K562 (cell line): ENCODE measurements at regions not wholly inside any gene's neighbourhood (a gene's known extent, or its start where the extent isn't known, plus 50 kb on each side); places are given as distances from the start of the nearest gene placed in this dataset.

Source experiments
- BCOR ChIP-seq: fragments of 450-650 bp; IDR thresholded peaks from 2 replicates; pipeline ENCODE4 v1.6.1; 2016
- CTBP1 ChIP-seq: fragments of 450-650 bp; IDR thresholded peaks from 2 replicates; pipeline ENCODE4 v1.6.1; 2016; ENCODE audit warnings: borderline replicate concordance
- NR1H2 ChIP-seq: sonication (generic); formaldehyde crosslinking; IDR thresholded peaks from 2 replicates; pipeline ENCODE4 v1.4.0; 2020; ENCODE audit warnings: mild to moderate bottlenecking, missing genetic modification reagents
- NR2C2 ChIP-seq, 2 experiments: fragments of 200-800 bp in 1 of 2; sonication (Bioruptor generic) in 1 of 2; sonication (generic) in 1 of 2; formaldehyde crosslinking in 1 of 2; IDR thresholded peaks; 2 replicates each; pipeline versions ENCODE4 v1.6.1 to v1.8.0; 2016 to 2022; ENCODE audit warnings: mild to moderate bottlenecking in 1 of 2, missing compliant biosample characterization in 1 of 2, missing genetic modification characterization in 1 of 2, missing genetic modification reagents in 1 of 2
- POLR3A ChIP-seq: IDR thresholded peaks from 2 replicates; pipeline ENCODE4 v1.6.1; 2011; ENCODE audit warnings: borderline replicate concordance, mild to moderate bottlenecking, moderate library complexity; ENCODE audit not compliant: insufficient read length, insufficient read depth; ENCODE audit errors: extremely low read depth
- RBBP5 ChIP-seq: fragments of 200-600 bp; sonication (generic); IDR thresholded peaks from 2 replicates; pipeline ENCODE4 v1.6.1; 2012; ENCODE audit warnings: borderline replicate concordance, mild to moderate bottlenecking, low read length, control low read depth, inconsistent platforms; ENCODE audit not compliant: insufficient read depth, poor library complexity, severe bottlenecking
- SMARCB1 ChIP-seq: IDR thresholded peaks from 2 replicates; pipeline ENCODE4 v1.6.1; 2011; ENCODE audit warnings: improper control_type of control experiment, low read depth; ENCODE audit not compliant: insufficient read length
- STAT6 ChIP-seq: sonication (generic); formaldehyde crosslinking; IDR thresholded peaks from 2 replicates; pipeline ENCODE4 v1.8.1; 2023; ENCODE audit warnings: mild to moderate bottlenecking, missing genetic modification reagents
- TBP ChIP-seq: optimal IDR thresholded peaks from 2 replicates; pipeline ENCODE3; 2011; ENCODE audit warnings: low read depth, low read length, improper control_type of control experiment
- YBX1 ChIP-seq: fragments of 450-650 bp; IDR thresholded peaks from 2 replicates; pipeline ENCODE4 v1.7.1; 2016; ENCODE audit warnings: mild to moderate bottlenecking
- ZBTB1 ChIP-seq: sonication (generic); formaldehyde crosslinking; IDR thresholded peaks from 2 replicates; pipeline ENCODE4 v1.8.1; 2023; ENCODE audit warnings: missing genetic modification reagents, low read depth, mild to moderate bottlenecking, borderline replicate concordance
- ZSCAN29 ChIP-seq: fragments of 450-650 bp; IDR thresholded peaks from 2 replicates; pipeline ENCODE4 v1.6.1; 2017
- TF ChIP-seq, protein P1 (sequence below), 2 experiments: fragments of 450-650 bp; IDR thresholded peaks; 2 replicates each; pipeline ENCODE4 v1.6.1; 2016; ENCODE audit warnings: mild to moderate bottlenecking in 2 of 2, borderline replicate concordance in 1 of 2, low read depth in 1 of 2, moderate library complexity in 1 of 2
- TF ChIP-seq, protein P2 (sequence below): sonication (generic); formaldehyde crosslinking; IDR thresholded peaks from 2 replicates; pipeline ENCODE4 v1.8.1; 2023; ENCODE audit warnings: mild to moderate bottlenecking, missing genetic modification reagents

GRCh38 chr2:157929871-157930667 is 53.9 kb upstream of the ACVR1 start (continued):
- TF ChIP-seq STAT6 (CRISPR knock-in tag) (no peak), NR2C2 (CRISPR knock-in tag; IDR thresholded peaks at IDR 0.05) (no peak), NR2C2 (tag; IDR thresholded peaks at IDR 0.05) (peak; percentile 93), YBX1 (no peak), SMARCB1 (no peak), ZBTB1 (CRISPR knock-in tag) (no peak; the same call in 1 of the 2 replicates), CTBP1 (peak; percentile 95), ZSCAN29 (no peak), TBP (no peak), NR1H2 (CRISPR knock-in tag) (no peak), POLR3A (no peak), BCOR (peak; percentile 90), RBBP5 (peak; percentile 72)
- TF ChIP-seq, protein P1, sequence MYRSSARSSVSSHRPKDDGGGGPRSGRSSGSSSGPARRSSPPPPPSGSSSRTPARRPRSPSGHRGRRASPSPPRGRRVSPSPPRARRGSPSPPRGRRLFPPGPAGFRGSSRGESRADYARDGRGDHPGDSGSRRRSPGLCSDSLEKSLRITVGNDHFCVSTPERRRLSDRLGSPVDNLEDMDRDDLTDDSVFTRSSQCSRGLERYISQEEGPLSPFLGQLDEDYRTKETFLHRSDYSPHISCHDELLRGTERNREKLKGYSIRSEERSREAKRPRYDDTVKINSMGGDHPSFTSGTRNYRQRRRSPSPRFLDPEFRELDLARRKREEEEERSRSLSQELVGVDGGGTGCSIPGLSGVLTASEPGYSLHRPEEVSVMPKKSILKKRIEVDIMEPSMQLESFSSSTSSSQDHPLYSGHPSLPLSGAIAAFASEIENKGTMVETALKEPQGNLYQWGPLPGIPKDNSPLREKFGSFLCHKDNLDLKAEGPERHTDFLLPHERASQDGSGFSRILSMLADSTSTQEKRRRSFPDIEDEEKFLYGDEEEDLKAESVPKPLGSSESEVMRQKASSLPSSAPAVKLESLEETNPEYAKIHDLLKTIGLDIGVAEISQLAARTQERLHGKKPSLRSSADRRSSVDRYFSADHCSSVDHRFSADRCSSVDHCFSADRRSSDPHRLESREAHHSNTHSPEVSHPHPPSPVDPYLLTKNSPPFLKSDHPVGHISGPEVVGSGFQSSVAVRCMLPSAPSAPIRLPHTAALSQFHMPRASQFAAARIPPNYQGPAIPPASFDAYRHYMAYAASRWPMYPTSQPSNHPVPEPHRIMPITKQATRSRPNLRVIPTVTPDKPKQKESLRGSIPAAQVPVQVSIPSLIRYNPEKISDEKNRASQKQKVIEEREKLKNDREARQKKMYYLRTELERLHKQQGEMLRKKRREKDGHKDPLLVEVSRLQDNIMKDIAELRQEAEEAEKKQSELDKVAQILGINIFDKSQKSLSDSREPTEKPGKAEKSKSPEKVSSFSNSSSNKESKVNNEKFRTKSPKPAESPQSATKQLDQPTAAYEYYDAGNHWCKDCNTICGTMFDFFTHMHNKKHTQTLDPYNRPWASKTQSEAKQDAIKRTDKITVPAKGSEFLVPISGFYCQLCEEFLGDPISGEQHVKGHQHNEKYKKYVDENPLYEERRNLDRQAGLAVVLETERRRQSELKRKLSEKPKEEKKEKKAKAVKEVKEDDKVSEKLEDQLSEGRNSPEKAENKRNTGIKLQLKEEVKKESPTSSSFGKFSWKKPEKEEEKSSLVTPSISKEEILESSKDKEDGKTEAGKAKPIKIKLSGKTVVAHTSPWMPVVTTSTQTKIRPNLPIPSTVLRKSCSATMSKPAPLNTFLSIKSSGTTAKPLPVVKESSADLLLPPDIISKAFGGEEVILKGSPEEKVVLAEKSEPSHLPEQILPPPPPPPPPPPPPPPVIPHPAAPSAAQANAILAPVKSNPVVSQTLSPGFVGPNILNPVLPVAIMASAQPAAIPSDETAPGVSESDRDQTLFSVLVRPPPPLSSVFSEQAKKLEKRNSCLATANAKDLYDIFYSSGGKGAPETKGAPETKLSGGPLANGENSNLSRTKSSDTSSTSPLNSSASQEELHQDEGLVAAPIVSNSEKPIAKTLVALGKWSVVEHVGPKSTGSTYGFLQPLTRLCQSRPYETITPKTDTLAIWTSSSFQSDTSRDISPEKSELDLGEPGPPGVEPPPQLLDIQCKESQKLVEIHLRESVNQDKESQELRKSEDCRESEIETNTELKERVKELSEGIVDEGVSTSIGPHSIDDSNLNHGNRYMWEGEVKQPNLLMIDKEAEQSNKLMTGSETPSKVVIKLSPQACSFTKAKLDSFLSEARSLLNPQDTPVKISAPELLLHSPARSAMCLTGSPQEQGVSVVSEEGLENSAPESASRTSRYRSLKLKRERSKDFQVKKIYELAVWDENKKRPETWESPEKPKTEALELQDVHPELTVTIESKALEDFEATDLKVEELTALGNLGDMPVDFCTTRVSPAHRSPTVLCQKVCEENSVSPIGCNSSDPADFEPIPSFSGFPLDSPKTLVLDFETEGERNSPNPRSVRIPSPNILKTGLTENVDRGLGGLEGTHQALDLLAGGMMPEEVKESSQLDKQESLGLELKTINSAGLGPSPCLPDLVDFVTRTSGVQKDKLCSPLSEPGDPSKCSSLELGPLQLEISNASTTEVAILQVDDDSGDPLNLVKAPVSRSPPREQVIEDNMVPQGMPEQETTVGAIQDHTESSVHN (IDR thresholded peaks at IDR 0.05; ENCODE audit: borderline replicate concordance in 1 of 2, low read depth in 1 of 2) = peak; percentile 93 to 97; a peak in 3 of 4 replicates
- TF ChIP-seq, protein P2, sequence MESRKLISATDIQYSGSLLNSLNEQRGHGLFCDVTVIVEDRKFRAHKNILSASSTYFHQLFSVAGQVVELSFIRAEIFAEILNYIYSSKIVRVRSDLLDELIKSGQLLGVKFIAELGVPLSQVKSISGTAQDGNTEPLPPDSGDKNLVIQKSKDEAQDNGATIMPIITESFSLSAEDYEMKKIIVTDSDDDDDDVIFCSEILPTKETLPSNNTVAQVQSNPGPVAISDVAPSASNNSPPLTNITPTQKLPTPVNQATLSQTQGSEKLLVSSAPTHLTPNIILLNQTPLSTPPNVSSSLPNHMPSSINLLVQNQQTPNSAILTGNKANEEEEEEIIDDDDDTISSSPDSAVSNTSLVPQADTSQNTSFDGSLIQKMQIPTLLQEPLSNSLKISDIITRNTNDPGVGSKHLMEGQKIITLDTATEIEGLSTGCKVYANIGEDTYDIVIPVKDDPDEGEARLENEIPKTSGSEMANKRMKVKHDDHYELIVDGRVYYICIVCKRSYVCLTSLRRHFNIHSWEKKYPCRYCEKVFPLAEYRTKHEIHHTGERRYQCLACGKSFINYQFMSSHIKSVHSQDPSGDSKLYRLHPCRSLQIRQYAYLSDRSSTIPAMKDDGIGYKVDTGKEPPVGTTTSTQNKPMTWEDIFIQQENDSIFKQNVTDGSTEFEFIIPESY (CRISPR knock-in tag) = peak; percentile 31
